Body of pancreas (tissue), 4 donors: ENCODE measurements at regions not wholly inside any gene's neighbourhood (a gene's known extent, or its start where the extent isn't known, plus 50 kb on each side); places are given as distances from the start of the nearest gene placed in this dataset.

Source experiments
- ATAC-seq: fragments of 150-250 bp; one replicate; pipeline ENCODE4 v1.9.1; 2016
- DNase-seq, 4 donors: peaks; one replicate each; pipeline ENCODE4 v3.0.0-alpha.2; 2019
- H3K27ac ChIP-seq, 4 donors: fragments of 200-600 bp; sonication (generic); 1 replicate in 3 of 4; 2 replicates in 1 of 4; pipeline versions ENCODE4 v1.5.1 to v1.6.1; 2016 to 2019; ENCODE audit warnings: mild to moderate bottlenecking in 1 of 4, mixed read lengths in 1 of 4, moderate library complexity in 1 of 4
- H3K27me3 ChIP-seq, 2 donors: fragments of 200-600 bp; sonication (generic); one replicate each; pipeline ENCODE4 v1.6.0; 2016; ENCODE audit warnings: mild to moderate bottlenecking in 1 of 2
- H3K36me3 ChIP-seq, 2 donors: fragments of 200-600 bp; sonication (generic); replicated peaks in 1 of 2; 2 replicates each; pipeline ENCODE4 v1.5.1; 2016; ENCODE audit warnings: low read depth in 2 of 2; ENCODE audit not compliant: insufficient read depth in 1 of 2
- H3K4me1 ChIP-seq: fragments of 200-600 bp; sonication (generic); one replicate; pipeline ENCODE4 v1.6.0; 2016
- H3K4me3 ChIP-seq, 2 donors: fragments of 200-600 bp; sonication (generic); 1 replicate in 1 of 2; 2 replicates in 1 of 2; pipeline ENCODE4 v1.5.1; 2016 to 2019
- H3K9me3 ChIP-seq, 3 donors: fragments of 200-600 bp; sonication (generic); 1 replicate in 2 of 3; 2 replicates in 1 of 3; pipeline ENCODE4 v1.5.1; 2016
- CTCF ChIP-seq, 7 experiments: fragments of 450-650 bp in 4 of 7; fragments of 200-600 bp in 3 of 7; sonication (generic) in 3 of 7; IDR thresholded peaks; one replicate each; pipeline ENCODE4 v1.5.1; 2016 to 2019; ENCODE audit warnings: antibody characterized with exemption in 7 of 7
- POLR2A ChIP-seq, 3 donors: fragments of 450-650 bp; IDR thresholded peaks; one replicate each; pipeline ENCODE4 v1.6.1; 2016; ENCODE audit warnings: antibody characterized with exemption in 3 of 3, mild to moderate bottlenecking in 2 of 3
- WGBS, 2 donors: methylation state at CpG; one replicate each; pipeline ENCODE4 v1.1.5; 2017; 5-methylcytosine and 5-hydroxymethylcytosine counted together
- intact Hi-C: fragments of 100-400 bp; cut with DNase I; formaldehyde crosslinking; loops from one replicate; pipeline ENCODE4 v1.15.1; 2023

- intact Hi-C loops = no loop called here
- no peak for ATAC-seq
These were observed 382.9 kb downstream of the SEMA3D start for GRCh38 chr7:84803979-84804378.

GRCh38 chr7:84801396-84801795 lies 385.5 kb downstream of the SEMA3D start:
- Histone ChIP-seq H3K27me3 (no peaks in the 10 kb centered on the region), H3K36me3 (no peaks in the 10 kb centered on the region), H3K9me3 (no peaks in the 10 kb centered on the region), H3K27ac (no peak overlapping the region), H3K4me1 (no peaks in the 10 kb centered on the region), H3K4me3 (no peak overlapping the region)
- no peak for DNase-seq
- no peak for ATAC-seq
- TF ChIP-seq CTCF (IDR thresholded peaks at IDR 0.05) (no peak), POLR2A (IDR thresholded peaks at IDR 0.05) (no peak)
- intact Hi-C loops = no loop called here

More at GRCh38 chr7:84803979-84804378, 382.9 kb downstream of the SEMA3D start:
- no peak for TF ChIP-seq POLR2A (IDR thresholded peaks at IDR 0.05)
- Histone ChIP-seq H3K4me1 (no peaks in the 10 kb centered on the region), H3K36me3 (no peaks in the 10 kb centered on the region), H3K27me3 (no peaks in the 10 kb centered on the region), H3K27ac (no peak overlapping the region), H3K9me3 (no peaks in the 10 kb centered on the region), H3K4me3 (no peak overlapping the region)
- WGBS, 2 donors = 63 to 90% methylated on average over 3 of the region's 3 CpGs
- DNase-seq = no peak

- no peaks in the 10 kb centered on the region for H3K27me3 ChIP-seq
- no peaks in the 10 kb centered on the region for H3K4me1 ChIP-seq
- DNase-seq (no peak), ATAC-seq (no peak)
- 92 to 93% methylated on average over 1 of the region's 1 CpG for WGBS, 2 donors
- TF ChIP-seq CTCF (IDR thresholded peaks at IDR 0.05) (no peak), POLR2A (IDR thresholded peaks at IDR 0.05) (no peak)
- no peaks in the 10 kb centered on the region for H3K36me3 ChIP-seq
- intact Hi-C loops = no loop called here
- no peaks in the 10 kb centered on the region for H3K9me3 ChIP-seq
- H3K27ac ChIP-seq = no peak overlapping the region
- H3K4me3 ChIP-seq = no peak overlapping the region
These were observed 386.0 kb downstream of the SEMA3D start for GRCh38 chr7:84800846-84801245.

- Histone ChIP-seq H3K4me1 (no peaks in the 10 kb centered on the region), H3K9me3 (no peaks in the 10 kb centered on the region), H3K4me3 (no peak overlapping the region), H3K27me3 (no peaks in the 10 kb centered on the region), H3K36me3 (no peaks in the 10 kb centered on the region), H3K27ac (no peak overlapping the region)
- DNase-seq = no peak
- ATAC-seq = no peak
- TF ChIP-seq CTCF (IDR thresholded peaks at IDR 0.05) = no peak
- WGBS, 2 donors = 38 to 43% methylated on average over 4 of the region's 4 CpGs
- intact Hi-C loops = no loop called here
These were observed 387.8 kb downstream of the SEMA3D start for GRCh38 chr7:84799106-84799505.

GRCh38 chr7:84792231-84792893 lies 394.5 kb downstream of the SEMA3D start:
- WGBS, 2 donors = 66 to 78% methylated on average over 8 of the region's 8 CpGs
- Histone ChIP-seq H3K27ac (no peak overlapping the region), H3K4me1 (no peaks in the 10 kb centered on the region), H3K27me3 (no peaks in the 10 kb centered on the region), H3K4me3 (no peak overlapping the region), H3K36me3 (no peaks in the 10 kb centered on the region), H3K9me3 (no peaks in the 10 kb centered on the region)
- intact Hi-C loops = no loop called here
- no peak for TF ChIP-seq POLR2A (IDR thresholded peaks at IDR 0.05)
- TF ChIP-seq CTCF (IDR thresholded peaks at IDR 0.05) = no peak
- ATAC-seq (no peak), DNase-seq (no peak)
